Choroid plexus epithelial cell (primary cell): ENCODE measurements at regions not wholly inside any gene's neighbourhood (a gene's known extent, or its start where the extent isn't known, plus 50 kb on each side); places are given as distances from the start of the nearest gene placed in this dataset.

Experiments used
- DNase-seq: peaks from one replicate; pipeline ENCODE4 v3.0.0-alpha.2; 2010; ENCODE audit warnings: low read depth
- H3K4me3 ChIP-seq: 2 replicates; pipeline ENCODE4 v1.5.1; 2011; ENCODE audit warnings: low read depth, mild to moderate bottlenecking, control low read depth, low read length, moderate library complexity
- TF ChIP-seq, protein P1 (sequence below): conservative IDR thresholded peaks from 2 replicates; pipeline ENCODE4 v1.5.1; 2011; ENCODE audit warnings: low read depth, mild to moderate bottlenecking, control low read depth, inconsistent platforms, low read length, moderate library complexity

DNA sequence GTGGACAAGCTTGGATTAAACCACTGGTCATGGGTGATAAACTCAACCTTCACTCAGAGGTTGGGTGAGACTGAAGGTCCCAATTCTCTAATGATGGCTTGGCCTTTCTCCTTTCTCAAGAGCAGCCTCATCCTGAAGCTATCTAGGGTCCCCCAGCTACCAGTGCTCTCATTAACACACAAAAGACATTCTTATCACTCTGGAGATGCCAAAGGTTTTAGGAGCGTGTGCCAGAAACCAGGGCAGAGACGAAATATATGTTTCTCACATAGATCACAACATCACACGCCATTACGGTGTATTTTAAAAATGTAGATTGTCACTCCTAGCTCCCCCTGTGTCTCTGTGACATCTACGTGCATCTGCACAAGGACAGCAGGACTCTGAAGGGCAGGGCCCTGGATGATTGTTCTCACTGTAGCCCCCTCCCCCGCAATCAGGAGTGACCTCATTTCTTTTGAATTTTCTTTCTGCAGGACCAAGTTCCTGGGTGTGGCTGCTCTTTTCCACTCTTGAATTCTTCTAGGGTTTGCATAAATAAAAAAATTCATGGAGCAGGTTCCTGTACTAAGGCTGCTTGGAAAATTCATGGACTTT, 311.3 kb downstream of the GADD45G start:
- no peak overlapping the region for H3K4me3 ChIP-seq
- TF ChIP-seq, protein P1, sequence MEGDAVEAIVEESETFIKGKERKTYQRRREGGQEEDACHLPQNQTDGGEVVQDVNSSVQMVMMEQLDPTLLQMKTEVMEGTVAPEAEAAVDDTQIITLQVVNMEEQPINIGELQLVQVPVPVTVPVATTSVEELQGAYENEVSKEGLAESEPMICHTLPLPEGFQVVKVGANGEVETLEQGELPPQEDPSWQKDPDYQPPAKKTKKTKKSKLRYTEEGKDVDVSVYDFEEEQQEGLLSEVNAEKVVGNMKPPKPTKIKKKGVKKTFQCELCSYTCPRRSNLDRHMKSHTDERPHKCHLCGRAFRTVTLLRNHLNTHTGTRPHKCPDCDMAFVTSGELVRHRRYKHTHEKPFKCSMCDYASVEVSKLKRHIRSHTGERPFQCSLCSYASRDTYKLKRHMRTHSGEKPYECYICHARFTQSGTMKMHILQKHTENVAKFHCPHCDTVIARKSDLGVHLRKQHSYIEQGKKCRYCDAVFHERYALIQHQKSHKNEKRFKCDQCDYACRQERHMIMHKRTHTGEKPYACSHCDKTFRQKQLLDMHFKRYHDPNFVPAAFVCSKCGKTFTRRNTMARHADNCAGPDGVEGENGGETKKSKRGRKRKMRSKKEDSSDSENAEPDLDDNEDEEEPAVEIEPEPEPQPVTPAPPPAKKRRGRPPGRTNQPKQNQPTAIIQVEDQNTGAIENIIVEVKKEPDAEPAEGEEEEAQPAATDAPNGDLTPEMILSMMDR = no peak
- no peak for DNase-seq

DNA sequence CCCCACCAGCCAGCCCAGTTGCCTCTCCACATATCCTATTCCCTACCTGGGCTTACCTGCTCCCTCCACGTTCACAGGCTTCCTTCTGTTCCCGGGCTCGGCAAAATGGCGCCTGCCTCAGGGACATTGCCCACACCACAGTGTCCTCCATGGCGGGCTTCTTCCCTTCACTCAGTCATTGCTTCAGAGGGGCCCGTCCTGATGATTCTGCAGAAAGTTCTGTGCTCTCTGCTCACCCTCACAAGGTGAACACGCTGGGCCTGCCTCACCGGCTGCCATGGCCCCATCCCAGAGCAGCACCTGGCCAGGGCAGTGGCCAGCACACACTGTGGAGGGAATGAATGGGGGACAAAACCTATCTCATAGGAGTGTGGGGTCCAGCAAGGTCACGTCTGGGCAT, 313.0 kb downstream of the GADD45G start:
- H3K4me3 ChIP-seq = no peak overlapping the region
- TF ChIP-seq, protein P1 = no peak
- no peak for DNase-seq

DNA sequence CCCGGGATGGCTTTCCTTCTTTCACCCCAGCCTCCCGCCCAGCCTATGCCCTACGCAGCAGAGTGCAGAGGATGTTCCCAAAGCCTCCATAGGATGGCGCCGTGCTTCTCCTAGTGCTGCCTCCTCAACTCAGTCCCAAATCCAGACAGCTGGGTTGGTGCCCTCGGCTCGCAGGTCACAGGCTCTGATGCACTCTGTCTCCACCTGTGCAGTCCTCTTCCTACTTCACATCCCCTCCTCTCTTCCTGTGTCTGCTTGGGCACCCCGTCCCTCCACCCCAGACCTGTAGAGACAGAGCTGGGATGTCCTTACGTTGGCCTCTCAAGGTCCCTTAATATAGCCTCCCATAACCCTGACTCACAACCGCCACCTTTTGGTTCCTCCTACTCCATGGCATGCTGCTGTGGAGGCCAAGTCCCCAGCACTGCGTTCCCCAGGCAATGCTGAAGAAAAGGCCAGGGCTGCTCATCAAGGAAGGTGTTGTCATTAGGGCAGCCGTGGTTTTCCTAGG, 314.4 kb downstream of the GADD45G start:
- no peak overlapping the region for H3K4me3 ChIP-seq
- DNase-seq = no peak
- TF ChIP-seq, protein P1 = no peak

DNA sequence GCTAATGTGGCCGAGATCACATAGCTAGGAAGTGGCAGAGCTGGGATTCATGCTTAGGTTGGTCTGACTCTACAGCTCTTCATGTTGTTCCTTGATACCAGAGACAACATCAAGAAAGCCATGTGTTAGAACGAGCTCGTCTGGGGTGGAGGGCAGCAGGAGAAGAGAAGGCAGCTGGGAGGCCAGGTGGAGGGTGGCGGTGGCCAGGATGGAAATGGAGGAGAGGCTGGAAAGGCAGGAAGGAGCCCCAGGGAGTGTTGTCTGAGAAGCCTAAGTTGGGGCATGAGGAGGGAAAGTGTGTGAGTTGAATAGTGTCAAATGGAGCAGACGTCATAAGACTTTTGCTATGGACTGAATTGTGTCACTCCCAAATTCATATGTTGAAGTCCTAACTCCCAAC, 315.3 kb downstream of the GADD45G start:
- TF ChIP-seq, protein P1 = no peak
- no peak overlapping the region for H3K4me3 ChIP-seq
- DNase-seq = no peak

DNA sequence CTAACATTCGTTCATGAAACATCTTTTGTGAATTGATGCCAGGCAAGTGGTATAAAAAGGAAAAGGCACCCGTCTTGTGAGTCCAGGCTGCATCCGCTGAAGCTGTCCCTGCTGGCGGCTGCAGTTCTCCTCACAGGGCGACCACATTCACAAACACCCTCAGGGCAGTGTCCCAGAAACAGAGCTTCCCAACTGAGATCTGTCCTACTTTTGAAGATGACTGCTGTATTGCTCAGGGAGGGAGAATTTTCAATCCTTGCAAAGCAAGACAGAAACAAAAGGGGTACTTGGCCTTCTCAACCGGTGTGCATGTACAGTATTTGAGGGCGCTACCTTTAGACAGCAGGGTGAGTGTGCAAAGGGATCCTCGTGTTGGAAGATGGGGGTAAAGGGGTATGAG, 316.1 kb downstream of the GADD45G start:
- no peak overlapping the region for H3K4me3 ChIP-seq
- TF ChIP-seq, protein P1 = no peak
- DNase-seq = no peak

DNA sequence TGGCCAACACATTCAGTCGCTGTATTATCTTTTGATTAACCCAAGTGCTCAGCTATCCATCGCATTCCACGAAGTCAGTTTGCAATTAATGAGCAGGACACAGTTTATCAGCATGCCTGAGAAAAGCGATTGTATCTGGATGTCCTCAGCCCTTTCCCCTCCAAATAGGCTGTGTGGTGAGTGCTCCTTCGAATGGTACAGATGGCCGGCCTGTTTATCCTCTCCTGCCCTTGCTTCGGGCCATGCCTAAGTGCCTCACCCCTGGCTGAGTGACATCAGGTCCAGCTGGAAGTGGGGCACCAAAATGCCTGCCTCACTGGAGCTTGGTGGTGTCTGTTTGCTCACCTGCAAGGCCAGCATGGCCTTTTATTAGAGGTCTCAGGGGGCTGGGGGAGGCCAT, 317.3 kb downstream of the GADD45G start:
- no peak for DNase-seq
- H3K4me3 ChIP-seq = no peak overlapping the region
- TF ChIP-seq, protein P1 = no peak

DNA sequence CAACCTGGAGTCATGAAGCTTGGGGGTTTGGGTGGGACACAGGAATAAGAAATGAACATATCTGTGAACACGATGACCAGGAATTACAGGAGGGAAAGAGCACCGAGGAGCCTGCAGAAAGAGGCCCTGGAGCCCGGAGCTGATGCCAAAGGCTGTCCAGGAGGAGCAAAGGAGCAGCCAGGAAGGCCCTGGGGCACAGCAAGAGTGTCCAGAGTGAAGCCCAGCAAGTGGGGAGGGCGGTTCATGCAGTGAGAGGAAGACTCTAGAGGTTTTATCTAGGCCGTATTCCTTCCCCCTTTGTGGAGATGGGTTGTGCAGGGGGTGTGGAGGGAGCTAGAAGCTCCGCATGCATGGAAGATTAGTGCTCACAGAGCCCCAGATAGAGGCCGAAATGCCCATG, 318.4 kb downstream of the GADD45G start:
- DNase-seq = no peak
- TF ChIP-seq, protein P1 = no peak
- no peak overlapping the region for H3K4me3 ChIP-seq
